ENCODE measurements at regions not wholly inside any gene's neighbourhood (a gene's known extent, or its start where the extent isn't known, plus 50 kb on each side); places are given as distances from the start of the nearest gene placed in this dataset.
"Not testable (repeated sequence)": the region's sequence is repeated elsewhere in the genome, so short reads cannot be mapped to it uniquely, and the experiment has no call there.

DNA sequence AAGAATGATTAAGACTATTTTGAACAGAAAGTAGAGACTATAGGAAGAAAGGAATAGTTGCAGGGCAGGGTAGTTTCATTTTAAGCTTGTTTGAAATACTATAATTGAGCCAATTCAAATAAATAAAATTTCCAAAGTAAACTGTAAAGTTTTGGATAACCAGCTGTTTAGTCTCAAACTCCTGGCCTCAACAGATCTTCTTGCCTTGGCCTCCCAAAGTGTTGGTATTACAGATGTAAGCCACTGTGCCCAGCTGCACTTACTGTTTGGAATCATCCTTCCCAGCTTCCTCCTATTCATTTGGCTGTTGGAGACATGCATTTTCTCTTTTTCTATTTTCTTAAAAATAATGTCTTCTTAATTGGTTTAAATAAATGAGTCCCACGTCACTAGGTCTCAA is 231.0 kb downstream of the NNT start:
- Histone ChIP-seq H3K4me2 (no peak overlapping the region), H3K9ac (no peak overlapping the region), H3K27ac (ENCODE audit: low read depth in 2 of 2, low read length in 1 of 2) (no peak overlapping the region), H3K36me3 (replicated peaks in 1 of 2; ENCODE audit: control insufficient read depth in 1 of 2, insufficient read depth in 2 of 2, low read length in 1 of 2) (no peaks in the 10 kb centered on the region), H2AFZ (ENCODE audit: low read depth) (no peak overlapping the region), H3K9me3 (no peaks in the 10 kb centered on the region), H3K4me1 (ENCODE audit: control insufficient read depth in 1 of 2, insufficient read depth in 2 of 2, low read depth in 1 of 2, low read length in 1 of 2) (no peaks in the 10 kb centered on the region), H3K4me3 (ENCODE audit: low read depth in 2 of 2, low read length in 1 of 2) (no peak overlapping the region), H3F3A (replicated peaks; ENCODE audit: insufficient read depth) (no peaks in the 10 kb centered on the region), H3K79me2 (ENCODE audit: insufficient read depth) (no peaks in the 10 kb centered on the region), H3K9me2 (no peaks in the 10 kb centered on the region; the same call in 1 of the 2 replicates), H3K27me3 (ENCODE audit: insufficient read depth) (no peaks in the 10 kb centered on the region), H4K20me1 (ENCODE audit: insufficient read depth) (no peaks in the 10 kb centered on the region)
- ChIA-PET POLR2A (no interaction called here), CTCF (no interaction called here)
- 0% methylated on average over 1 of the region's 1 CpG for WGBS (ENCODE audit: low lambda C conversion rate)
- no peak for TF ChIP-seq GABPA (IDR thresholded peaks at IDR 0.05; ENCODE audit: low read depth)
- TF ChIP-seq, protein P1, sequence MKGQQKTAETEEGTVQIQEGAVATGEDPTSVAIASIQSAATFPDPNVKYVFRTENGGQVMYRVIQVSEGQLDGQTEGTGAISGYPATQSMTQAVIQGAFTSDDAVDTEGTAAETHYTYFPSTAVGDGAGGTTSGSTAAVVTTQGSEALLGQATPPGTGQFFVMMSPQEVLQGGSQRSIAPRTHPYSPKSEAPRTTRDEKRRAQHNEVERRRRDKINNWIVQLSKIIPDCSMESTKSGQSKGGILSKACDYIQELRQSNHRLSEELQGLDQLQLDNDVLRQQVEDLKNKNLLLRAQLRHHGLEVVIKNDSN (IDR thresholded peaks at IDR 0.05; ENCODE audit: borderline replicate concordance, low read depth): no peak
- TF ChIP-seq, protein P2, sequence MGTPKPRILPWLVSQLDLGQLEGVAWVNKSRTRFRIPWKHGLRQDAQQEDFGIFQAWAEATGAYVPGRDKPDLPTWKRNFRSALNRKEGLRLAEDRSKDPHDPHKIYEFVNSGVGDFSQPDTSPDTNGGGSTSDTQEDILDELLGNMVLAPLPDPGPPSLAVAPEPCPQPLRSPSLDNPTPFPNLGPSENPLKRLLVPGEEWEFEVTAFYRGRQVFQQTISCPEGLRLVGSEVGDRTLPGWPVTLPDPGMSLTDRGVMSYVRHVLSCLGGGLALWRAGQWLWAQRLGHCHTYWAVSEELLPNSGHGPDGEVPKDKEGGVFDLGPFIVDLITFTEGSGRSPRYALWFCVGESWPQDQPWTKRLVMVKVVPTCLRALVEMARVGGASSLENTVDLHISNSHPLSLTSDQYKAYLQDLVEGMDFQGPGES (IDR thresholded peaks at IDR 0.05; ENCODE audit: low read depth, low read length): no peak
- TF ChIP-seq FOSL2 (IDR thresholded peaks at IDR 0.05; ENCODE audit: borderline replicate concordance, low read depth): no peak
- no peak for TF ChIP-seq RAD21 (IDR thresholded peaks at IDR 0.05; ENCODE audit: low read length)
- no peak for TF ChIP-seq TCF12 (IDR thresholded peaks at IDR 0.05)
- TF ChIP-seq, protein P3, sequence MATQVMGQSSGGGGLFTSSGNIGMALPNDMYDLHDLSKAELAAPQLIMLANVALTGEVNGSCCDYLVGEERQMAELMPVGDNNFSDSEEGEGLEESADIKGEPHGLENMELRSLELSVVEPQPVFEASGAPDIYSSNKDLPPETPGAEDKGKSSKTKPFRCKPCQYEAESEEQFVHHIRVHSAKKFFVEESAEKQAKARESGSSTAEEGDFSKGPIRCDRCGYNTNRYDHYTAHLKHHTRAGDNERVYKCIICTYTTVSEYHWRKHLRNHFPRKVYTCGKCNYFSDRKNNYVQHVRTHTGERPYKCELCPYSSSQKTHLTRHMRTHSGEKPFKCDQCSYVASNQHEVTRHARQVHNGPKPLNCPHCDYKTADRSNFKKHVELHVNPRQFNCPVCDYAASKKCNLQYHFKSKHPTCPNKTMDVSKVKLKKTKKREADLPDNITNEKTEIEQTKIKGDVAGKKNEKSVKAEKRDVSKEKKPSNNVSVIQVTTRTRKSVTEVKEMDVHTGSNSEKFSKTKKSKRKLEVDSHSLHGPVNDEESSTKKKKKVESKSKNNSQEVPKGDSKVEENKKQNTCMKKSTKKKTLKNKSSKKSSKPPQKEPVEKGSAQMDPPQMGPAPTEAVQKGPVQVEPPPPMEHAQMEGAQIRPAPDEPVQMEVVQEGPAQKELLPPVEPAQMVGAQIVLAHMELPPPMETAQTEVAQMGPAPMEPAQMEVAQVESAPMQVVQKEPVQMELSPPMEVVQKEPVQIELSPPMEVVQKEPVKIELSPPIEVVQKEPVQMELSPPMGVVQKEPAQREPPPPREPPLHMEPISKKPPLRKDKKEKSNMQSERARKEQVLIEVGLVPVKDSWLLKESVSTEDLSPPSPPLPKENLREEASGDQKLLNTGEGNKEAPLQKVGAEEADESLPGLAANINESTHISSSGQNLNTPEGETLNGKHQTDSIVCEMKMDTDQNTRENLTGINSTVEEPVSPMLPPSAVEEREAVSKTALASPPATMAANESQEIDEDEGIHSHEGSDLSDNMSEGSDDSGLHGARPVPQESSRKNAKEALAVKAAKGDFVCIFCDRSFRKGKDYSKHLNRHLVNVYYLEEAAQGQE (IDR thresholded peaks at IDR 0.05; ENCODE audit: low read depth, low read length): no peak
- TF ChIP-seq ELF1 (IDR thresholded peaks at IDR 0.05): no peak
- no peak for TF ChIP-seq RFX5 (IDR thresholded peaks at IDR 0.05; ENCODE audit: low read length)
- TF ChIP-seq, protein P4, sequence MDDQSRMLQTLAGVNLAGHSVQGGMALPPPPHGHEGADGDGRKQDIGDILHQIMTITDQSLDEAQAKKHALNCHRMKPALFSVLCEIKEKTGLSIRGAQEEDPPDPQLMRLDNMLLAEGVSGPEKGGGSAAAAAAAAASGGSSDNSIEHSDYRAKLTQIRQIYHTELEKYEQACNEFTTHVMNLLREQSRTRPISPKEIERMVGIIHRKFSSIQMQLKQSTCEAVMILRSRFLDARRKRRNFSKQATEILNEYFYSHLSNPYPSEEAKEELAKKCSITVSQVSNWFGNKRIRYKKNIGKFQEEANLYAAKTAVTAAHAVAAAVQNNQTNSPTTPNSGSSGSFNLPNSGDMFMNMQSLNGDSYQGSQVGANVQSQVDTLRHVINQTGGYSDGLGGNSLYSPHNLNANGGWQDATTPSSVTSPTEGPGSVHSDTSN (IDR thresholded peaks at IDR 0.05): no peak
- TF ChIP-seq POLR2AphosphoS5 (IDR thresholded peaks at IDR 0.05; ENCODE audit: low read depth, low read length): no peak
- TF ChIP-seq SMC3 (IDR thresholded peaks at IDR 0.05; ENCODE audit: low read depth, low read length): no peak
- TF ChIP-seq YY1 (IDR thresholded peaks at IDR 0.05; ENCODE audit: low read depth): no peak
- TF ChIP-seq, protein P5, sequence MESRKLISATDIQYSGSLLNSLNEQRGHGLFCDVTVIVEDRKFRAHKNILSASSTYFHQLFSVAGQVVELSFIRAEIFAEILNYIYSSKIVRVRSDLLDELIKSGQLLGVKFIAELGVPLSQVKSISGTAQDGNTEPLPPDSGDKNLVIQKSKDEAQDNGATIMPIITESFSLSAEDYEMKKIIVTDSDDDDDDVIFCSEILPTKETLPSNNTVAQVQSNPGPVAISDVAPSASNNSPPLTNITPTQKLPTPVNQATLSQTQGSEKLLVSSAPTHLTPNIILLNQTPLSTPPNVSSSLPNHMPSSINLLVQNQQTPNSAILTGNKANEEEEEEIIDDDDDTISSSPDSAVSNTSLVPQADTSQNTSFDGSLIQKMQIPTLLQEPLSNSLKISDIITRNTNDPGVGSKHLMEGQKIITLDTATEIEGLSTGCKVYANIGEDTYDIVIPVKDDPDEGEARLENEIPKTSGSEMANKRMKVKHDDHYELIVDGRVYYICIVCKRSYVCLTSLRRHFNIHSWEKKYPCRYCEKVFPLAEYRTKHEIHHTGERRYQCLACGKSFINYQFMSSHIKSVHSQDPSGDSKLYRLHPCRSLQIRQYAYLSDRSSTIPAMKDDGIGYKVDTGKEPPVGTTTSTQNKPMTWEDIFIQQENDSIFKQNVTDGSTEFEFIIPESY (IDR thresholded peaks at IDR 0.05; ENCODE audit: borderline replicate concordance, low read depth): no peak
- TF ChIP-seq MXI1 (IDR thresholded peaks at IDR 0.05; ENCODE audit: low read depth, low read length): no peak
- no peak for DNase-seq

DNA sequence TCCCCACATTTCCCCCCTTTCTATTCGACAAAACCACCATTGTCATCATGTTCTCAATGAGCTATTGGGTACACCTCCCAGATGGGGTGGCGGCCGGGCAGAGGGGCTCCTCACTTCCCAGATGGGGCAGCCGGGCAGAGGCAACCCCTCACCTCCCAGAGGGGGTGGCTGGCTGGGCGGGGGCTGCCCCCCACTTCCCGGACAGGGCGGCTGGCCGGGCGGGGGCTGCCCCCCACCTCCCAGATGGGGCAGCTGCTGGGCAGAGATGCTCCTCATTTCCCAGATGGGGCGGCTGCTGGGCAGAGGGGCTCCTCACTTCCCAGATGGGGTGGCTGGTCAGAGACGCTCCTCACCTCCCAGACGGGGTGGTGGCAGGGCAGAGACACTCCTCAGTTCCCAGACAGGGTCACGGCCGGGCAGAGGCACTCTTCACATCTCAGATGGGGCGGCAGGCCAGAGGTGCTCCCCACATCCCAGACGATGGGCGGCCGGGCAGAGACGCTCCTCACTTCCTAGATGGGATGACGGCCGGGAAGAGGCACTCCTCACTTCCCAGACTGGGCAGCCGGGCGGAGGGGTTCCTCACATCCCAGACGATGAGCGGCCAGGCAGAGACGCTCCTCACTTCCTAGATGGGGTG is 221.5 kb downstream of the NNT start:
- H3K27me3 ChIP-seq (ENCODE audit: insufficient read depth); H3K9ac ChIP-seq; H3K36me3 ChIP-seq (replicated peaks in 1 of 2; ENCODE audit: control insufficient read depth in 1 of 2, insufficient read depth in 2 of 2, low read length in 1 of 2); DNase-seq; H4K20me1 ChIP-seq (ENCODE audit: insufficient read depth); H3K9me3 ChIP-seq; H2AFZ ChIP-seq (ENCODE audit: low read depth); H3K79me2 ChIP-seq (ENCODE audit: insufficient read depth); H3K4me1 ChIP-seq (ENCODE audit: control insufficient read depth in 1 of 2, insufficient read depth in 2 of 2, low read depth in 1 of 2, low read length in 1 of 2); CTCF ChIA-PET; H3K4me3 ChIP-seq (ENCODE audit: low read depth in 2 of 2, low read length in 1 of 2); H3F3A ChIP-seq (replicated peaks; ENCODE audit: insufficient read depth); H3K27ac ChIP-seq (ENCODE audit: low read depth in 2 of 2, low read length in 1 of 2); H3K4me2 ChIP-seq; H3K9me2 ChIP-seq; POLR2A ChIA-PET: not testable (repeated sequence)
- WGBS (ENCODE audit: low lambda C conversion rate): 44% methylated on average over 13 of the region's 26 CpGs

DNA sequence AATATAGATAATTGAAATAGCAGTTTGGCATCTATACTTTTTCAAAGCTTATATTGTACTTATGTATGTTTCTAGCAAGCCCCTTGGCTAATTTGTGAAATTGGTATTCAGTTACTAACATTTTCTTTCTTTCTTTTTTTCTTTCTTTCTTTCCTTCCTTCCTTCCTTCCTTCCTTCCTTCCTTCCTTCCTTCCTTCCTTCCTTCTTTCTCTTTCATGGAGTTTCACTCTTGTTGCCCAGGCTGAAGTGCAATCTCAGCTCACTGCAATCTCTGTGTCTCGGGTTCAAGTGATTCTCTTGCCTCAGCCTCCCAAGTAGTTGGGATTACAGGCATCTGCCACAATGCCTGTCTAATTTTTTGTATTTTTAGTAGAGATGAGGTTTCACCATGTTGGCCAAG is 215.4 kb downstream of the NNT start:
- DNase-seq; H3K27ac ChIP-seq (ENCODE audit: low read depth in 2 of 2, low read length in 1 of 2); H3K4me2 ChIP-seq; H3K27me3 ChIP-seq (ENCODE audit: insufficient read depth); H4K20me1 ChIP-seq (ENCODE audit: insufficient read depth); H3K9me3 ChIP-seq; H3K36me3 ChIP-seq (replicated peaks in 1 of 2; ENCODE audit: control insufficient read depth in 1 of 2, insufficient read depth in 2 of 2, low read length in 1 of 2); H3K9ac ChIP-seq; H3K79me2 ChIP-seq (ENCODE audit: insufficient read depth); H3K9me2 ChIP-seq; H3K4me3 ChIP-seq (ENCODE audit: low read depth in 2 of 2, low read length in 1 of 2); H2AFZ ChIP-seq (ENCODE audit: low read depth); POLR2A ChIA-PET; CTCF ChIA-PET; H3K4me1 ChIP-seq (ENCODE audit: control insufficient read depth in 1 of 2, insufficient read depth in 2 of 2, low read depth in 1 of 2, low read length in 1 of 2); H3F3A ChIP-seq (replicated peaks; ENCODE audit: insufficient read depth): not testable (repeated sequence)
- WGBS (ENCODE audit: low lambda C conversion rate): 0% methylated on average over 1 of the region's 1 CpG

Data from SK-N-SH (cell line).